IMR-90 (cell line): ENCODE measurements at regions not wholly inside any gene's neighbourhood (a gene's known extent, or its start where the extent isn't known, plus 50 kb on each side); places are given as distances from the start of the nearest gene placed in this dataset.

Experiments used
- ATAC-seq: fragments of 200-7000 bp; cut with Tn5 transposase; 2 replicates; pipeline ENCODE4 v1.9.1; 2020; ENCODE audit warnings: low read depth, mild to moderate bottlenecking, moderate library complexity
- BruUV-seq: library from RNA; stranded (reverse); fragments of 400-500 nt; replicated peaks from 2 replicates; lab custom pipeline; 2021; lab: Mats Ljungman, UMichigan
- CTCF ChIA-PET: fragments of 300-600 bp; formaldehyde crosslinking; extraction: SDS; loops from one replicate; lab custom pipeline; 2021; ENCODE audit warnings: antibody characterized with exemption; lab: Yijun Ruan, JAX
- POLR2A ChIA-PET: fragments of 300-600 bp; sonication (Branson Sonifier 250); formaldehyde crosslinking; loops from one replicate; lab custom pipeline; 2022; ENCODE audit warnings: antibody characterized with exemption; ENCODE audit not compliant: unreplicated experiment; lab: Charles Lee
- DNase-seq: peaks from one replicate; pipeline ENCODE4 v3.0.0; 2013
- H2AFZ ChIP-seq: replicated peaks from 2 replicates; pipeline ENCODE3; 2013; ENCODE audit warnings: low read length, mild to moderate bottlenecking; ENCODE audit not compliant: poor library complexity
- H2AK5ac ChIP-seq: 2 replicates; pipeline ENCODE4 v1.6.1; 2013; ENCODE audit warnings: low read depth, low read length, inconsistent platforms
- H2AK9ac ChIP-seq: replicated peaks from 2 replicates; pipeline ENCODE3; 2013; ENCODE audit warnings: mild to moderate bottlenecking, low read depth, low read length, moderate library complexity; ENCODE audit not compliant: poor library complexity
- H2BK120ac ChIP-seq: 2 replicates; pipeline ENCODE4 v1.6.1; 2013; ENCODE audit warnings: low read depth, low read length, inconsistent platforms
- H2BK15ac ChIP-seq: 3 replicates; pipeline ENCODE4 v1.6.1; 2013; ENCODE audit warnings: low read depth, low read length, inconsistent platforms
- H2BK20ac ChIP-seq: 2 replicates; pipeline ENCODE4 v1.6.1; 2013; ENCODE audit warnings: low read depth, mild to moderate bottlenecking, inconsistent platforms, low read length, moderate library complexity
- H2BK5ac ChIP-seq: 2 replicates; pipeline ENCODE4 v1.6.1; 2013; ENCODE audit warnings: mild to moderate bottlenecking, low read depth, low read length, inconsistent platforms; ENCODE audit not compliant: poor library complexity, severe bottlenecking
- H3K14ac ChIP-seq: replicated peaks from 2 replicates; pipeline ENCODE4 v1.6.1; 2013; ENCODE audit warnings: low read depth, low read length, inconsistent platforms
- H3K18ac ChIP-seq: 2 replicates; pipeline ENCODE4 v1.6.1; 2013; ENCODE audit warnings: low read depth, low read length, control low read depth
- H3K23ac ChIP-seq: 2 replicates; pipeline ENCODE4 v1.6.1; 2013; ENCODE audit warnings: low read depth, low read length, inconsistent platforms
- H3K27ac ChIP-seq: 2 replicates; pipeline ENCODE4 v1.5.1; 2013; ENCODE audit warnings: mild to moderate bottlenecking, control low read depth, low read length; ENCODE audit not compliant: insufficient read depth
- H3K27me3 ChIP-seq: 2 replicates; pipeline ENCODE4 v1.6.1; 2013; ENCODE audit warnings: low read length; ENCODE audit not compliant: control insufficient read depth, insufficient read depth
- H3K36me3 ChIP-seq: 2 replicates; pipeline ENCODE4 v1.6.1; 2013; ENCODE audit warnings: low read length, mixed read lengths; ENCODE audit not compliant: control insufficient read depth, insufficient read depth
- H3K4ac ChIP-seq: 2 replicates; pipeline ENCODE4 v1.6.1; 2013; ENCODE audit warnings: low read depth, low read length, inconsistent platforms
- H3K4me1 ChIP-seq: 2 replicates; pipeline ENCODE4 v1.6.1; 2013; ENCODE audit warnings: low read length, mixed read lengths; ENCODE audit not compliant: control insufficient read depth, insufficient read depth
- H3K4me2 ChIP-seq: 2 replicates; pipeline ENCODE4 v1.6.1; 2013; ENCODE audit warnings: low read depth, mild to moderate bottlenecking, control low read depth, low read length, moderate library complexity
- H3K4me3 ChIP-seq: 2 replicates; pipeline ENCODE4 v1.5.1; 2013; ENCODE audit warnings: low read depth, mild to moderate bottlenecking, control low read depth, low read length, moderate library complexity; ENCODE audit not compliant: insufficient read depth
- H3K56ac ChIP-seq: 2 replicates; pipeline ENCODE4 v1.6.1; 2013; ENCODE audit warnings: low read length, inconsistent platforms; ENCODE audit not compliant: insufficient read depth; ENCODE audit errors: extremely low read depth
- H3K79me1 ChIP-seq, 2 experiments: 2 replicates each; pipeline ENCODE4 v1.6.1; 2013; ENCODE audit warnings: low read length in 2 of 2, inconsistent platforms in 1 of 2, low read depth in 1 of 2
- H3K9ac ChIP-seq: 2 replicates; pipeline ENCODE4 v1.6.1; 2013; ENCODE audit warnings: low read depth, low read length, control low read depth
- H3K9me1 ChIP-seq: 2 replicates; pipeline ENCODE4 v1.6.1; 2013; ENCODE audit warnings: low read length, inconsistent platforms; ENCODE audit not compliant: insufficient read depth
- H3K9me3 ChIP-seq: 2 replicates; pipeline ENCODE4 v1.6.1; 2013; ENCODE audit warnings: low read length; ENCODE audit not compliant: control insufficient read depth, insufficient read depth
- H4K20me1 ChIP-seq: 2 replicates; pipeline ENCODE4 v1.6.1; 2013; ENCODE audit warnings: low read length, inconsistent platforms; ENCODE audit not compliant: insufficient read depth
- H4K5ac ChIP-seq: 2 replicates; pipeline ENCODE4 v1.6.1; 2013; ENCODE audit warnings: mild to moderate bottlenecking, low read depth, low read length, control low read depth
- H4K8ac ChIP-seq, 2 experiments: 2 replicates each; pipeline ENCODE4 v1.6.1; 2013; ENCODE audit warnings: low read depth in 2 of 2, low read length in 2 of 2, control low read depth in 1 of 2, inconsistent platforms in 1 of 2
- H4K91ac ChIP-seq: 2 replicates; pipeline ENCODE4 v1.6.1; 2013; ENCODE audit warnings: low read depth, low read length, inconsistent platforms; ENCODE audit not compliant: insufficient read depth
- BHLHE40 ChIP-seq: fragments of 150-350 bp; IDR thresholded peaks from 2 replicates; pipeline ENCODE4 v1.6.1; 2016; ENCODE audit warnings: mild to moderate bottlenecking, low read depth, low read length
- CEBPB ChIP-seq: IDR thresholded peaks from 2 replicates; pipeline ENCODE4 v1.6.1; 2012; ENCODE audit warnings: low read depth, low read length, improper control_type of control experiment
- CHD1 ChIP-seq: IDR thresholded peaks from 2 replicates; pipeline ENCODE4 v1.6.1; 2012; ENCODE audit warnings: low read depth, low read length, improper control_type of control experiment
- FOS ChIP-seq: fragments of 150-350 bp; IDR thresholded peaks from 2 replicates; pipeline ENCODE4 v1.6.1; 2016; ENCODE audit warnings: low read depth, low read length
- MAFK ChIP-seq: IDR thresholded peaks from 2 replicates; pipeline ENCODE4 v1.6.1; 2012; ENCODE audit warnings: low read depth, low read length, improper control_type of control experiment
- MAZ ChIP-seq: IDR thresholded peaks from 2 replicates; pipeline ENCODE4 v1.6.1; 2012; ENCODE audit warnings: low read depth, mild to moderate bottlenecking, low read length, improper control_type of control experiment, moderate library complexity, borderline replicate concordance
- NFE2L2 ChIP-seq: fragments of 150-350 bp; IDR thresholded peaks from 2 replicates; pipeline ENCODE4 v1.6.1; 2016; ENCODE audit warnings: low read depth, mild to moderate bottlenecking, low read length
- POLR2A ChIP-seq: IDR thresholded peaks from 2 replicates; pipeline ENCODE4 v1.6.1; 2012; ENCODE audit warnings: mild to moderate bottlenecking, low read depth, low read length
- RAD21 ChIP-seq: IDR thresholded peaks from 2 replicates; pipeline ENCODE4 v1.6.1; 2012; ENCODE audit warnings: low read length, improper control_type of control experiment
- dilution Hi-C: fragments of 300-500 bp; cut with HindIII; formaldehyde crosslinking; loops from one replicate; pipeline ENCODE4 v1.14.3; 2018; ENCODE audit warnings: low sequenced_read_pairs; ENCODE audit not compliant: unreplicated experiment
- in situ Hi-C: fragments of 300-500 bp; cut with MboI; formaldehyde crosslinking; loops from 3 replicates; pipeline ENCODE4 v1.14.3; 2019; ENCODE audit warnings: low sequenced_read_pairs, inconsistent platforms, mixed read lengths
- intact Hi-C: fragments of 100-400 bp; cut with micrococcal nuclease; formaldehyde crosslinking; loops from 2 replicates; pipeline ENCODE4 v1.10.0; 2022
- TF ChIP-seq, protein P1 (sequence below): conservative IDR thresholded peaks from 2 replicates; pipeline ENCODE4 v1.5.1; 2012; ENCODE audit warnings: mild to moderate bottlenecking, low read depth, low read length, improper control_type of control experiment

DNA sequence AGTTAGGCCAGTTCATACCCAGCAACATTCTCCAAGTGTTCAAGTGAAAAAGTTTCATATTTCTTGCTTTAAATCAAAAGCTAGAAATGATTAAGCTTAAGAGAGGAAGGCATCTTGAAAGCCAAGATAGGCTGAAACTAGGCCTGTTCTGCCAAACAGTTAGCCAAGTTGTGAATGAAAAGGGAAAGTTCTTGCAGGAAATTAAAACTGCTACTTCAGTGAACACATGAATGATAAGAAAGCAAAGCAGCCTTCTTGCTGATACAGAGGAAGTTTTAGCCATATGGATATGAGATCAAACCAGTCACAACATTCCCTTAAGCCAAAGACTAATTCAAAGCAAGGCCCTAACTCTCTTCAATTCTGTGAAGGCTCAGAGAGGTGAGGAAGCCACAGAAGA, 274.7 kb downstream of the TUSC7 start:
- Histone ChIP-seq H2AFZ (no peak overlapping the region), H3K27ac (no peak overlapping the region), H3K18ac (no peak overlapping the region), H2BK5ac (no peak overlapping the region), H2BK20ac (no peak overlapping the region), H3K4me1 (no peaks in the 10 kb centered on the region), H2BK120ac (no peak overlapping the region), H4K5ac (no peak overlapping the region), H3K79me1 (no peaks in the 10 kb centered on the region), H3K36me3 (no peaks in the 10 kb centered on the region), H3K9me3 (no peaks in the 10 kb centered on the region), H3K27me3 (no peaks in the 10 kb centered on the region), H4K20me1 (no peaks in the 10 kb centered on the region), H3K4me3 (no peak overlapping the region), H2AK9ac (no peak overlapping the region), H3K4me2 (no peak overlapping the region), H3K4ac (no peak overlapping the region), H2BK15ac (no peak overlapping the region), H2AK5ac (no peak overlapping the region), H3K14ac (no peak overlapping the region), H3K23ac (no peak overlapping the region), H3K56ac (no peak overlapping the region), H3K9me1 (no peaks in the 10 kb centered on the region), H4K91ac (no peak overlapping the region), H4K8ac (no peak overlapping the region), H3K9ac (no peak overlapping the region)
- intact Hi-C loops = no loop called here
- dilution Hi-C loops = no loop called here
- POLR2A ChIA-PET = no interaction called here
- ATAC-seq (no peak), DNase-seq (no peak)
- CTCF ChIA-PET = no interaction called here
- TF ChIP-seq MAFK (no peak), NFE2L2 (no peak), BHLHE40 (no peak), RAD21 (no peak), MAZ (no peak), CEBPB (no peak), CHD1 (no peak), POLR2A (no peak), FOS (no peak)
- TF ChIP-seq, protein P1, sequence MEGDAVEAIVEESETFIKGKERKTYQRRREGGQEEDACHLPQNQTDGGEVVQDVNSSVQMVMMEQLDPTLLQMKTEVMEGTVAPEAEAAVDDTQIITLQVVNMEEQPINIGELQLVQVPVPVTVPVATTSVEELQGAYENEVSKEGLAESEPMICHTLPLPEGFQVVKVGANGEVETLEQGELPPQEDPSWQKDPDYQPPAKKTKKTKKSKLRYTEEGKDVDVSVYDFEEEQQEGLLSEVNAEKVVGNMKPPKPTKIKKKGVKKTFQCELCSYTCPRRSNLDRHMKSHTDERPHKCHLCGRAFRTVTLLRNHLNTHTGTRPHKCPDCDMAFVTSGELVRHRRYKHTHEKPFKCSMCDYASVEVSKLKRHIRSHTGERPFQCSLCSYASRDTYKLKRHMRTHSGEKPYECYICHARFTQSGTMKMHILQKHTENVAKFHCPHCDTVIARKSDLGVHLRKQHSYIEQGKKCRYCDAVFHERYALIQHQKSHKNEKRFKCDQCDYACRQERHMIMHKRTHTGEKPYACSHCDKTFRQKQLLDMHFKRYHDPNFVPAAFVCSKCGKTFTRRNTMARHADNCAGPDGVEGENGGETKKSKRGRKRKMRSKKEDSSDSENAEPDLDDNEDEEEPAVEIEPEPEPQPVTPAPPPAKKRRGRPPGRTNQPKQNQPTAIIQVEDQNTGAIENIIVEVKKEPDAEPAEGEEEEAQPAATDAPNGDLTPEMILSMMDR = no peak
- in situ Hi-C loops = no loop called here
- BruUV-seq = no TSS peak
